Loucy (cell line): ENCODE measurements at regions not wholly inside any gene's neighbourhood (a gene's known extent, or its start where the extent isn't known, plus 50 kb on each side); places are given as distances from the start of the nearest gene placed in this dataset.

Experiments used
- H2AFZ ChIP-seq: fragments of 200-600 bp; sonication (generic); 2 replicates; pipeline ENCODE4 v1.6.0; 2016; ENCODE audit warnings: antibody characterized with exemption, mild to moderate bottlenecking, low read length, moderate library complexity
- H3F3A ChIP-seq: fragments of 200-600 bp; 2 replicates; pipeline ENCODE4 v1.6.0; 2016; ENCODE audit warnings: antibody characterized with exemption, low read depth, mild to moderate bottlenecking
- H3K27me3 ChIP-seq: fragments of 200-600 bp; sonication (generic); 2 replicates; pipeline ENCODE4 v1.6.1; 2014; ENCODE audit warnings: low read length, mild to moderate bottlenecking; ENCODE audit not compliant: insufficient read depth, poor library complexity, severe bottlenecking
- H3K36me3 ChIP-seq: fragments of 200-600 bp; sonication (generic); 2 replicates; pipeline ENCODE4 v1.6.1; 2016; ENCODE audit warnings: low read length; ENCODE audit not compliant: insufficient read depth
- H3K4me1 ChIP-seq: fragments of 200-600 bp; sonication (generic); 2 replicates; pipeline ENCODE4 v1.5.1; 2014; ENCODE audit warnings: low read length, mild to moderate bottlenecking; ENCODE audit not compliant: insufficient read depth, poor library complexity, severe bottlenecking
- H3K4me2 ChIP-seq: fragments of 200-600 bp; sonication (generic); 2 replicates; pipeline ENCODE4 v1.6.0; 2014; ENCODE audit warnings: antibody characterized with exemption, low read length, low read depth, mild to moderate bottlenecking; ENCODE audit not compliant: poor library complexity, severe bottlenecking
- H3K4me3 ChIP-seq: fragments of 200-600 bp; sonication (generic); 2 replicates; pipeline ENCODE4 v1.5.1; 2014; ENCODE audit warnings: low read length, mild to moderate bottlenecking, mixed read lengths; ENCODE audit not compliant: poor library complexity, severe bottlenecking
- H3K79me2 ChIP-seq: fragments of 200-600 bp; sonication (generic); 2 replicates; pipeline ENCODE4 v1.6.1; 2014; ENCODE audit warnings: low read length; ENCODE audit not compliant: insufficient read depth
- H3K9ac ChIP-seq: fragments of 200-600 bp; sonication (generic); 2 replicates; pipeline ENCODE4 v1.6.0; 2014; ENCODE audit warnings: mild to moderate bottlenecking, low read depth, low read length, moderate library complexity; ENCODE audit not compliant: poor library complexity, severe bottlenecking
- H3K9me2 ChIP-seq: fragments of 200-600 bp; sonication (generic); replicated peaks from 2 replicates; pipeline ENCODE4 v1.6.1; 2016; ENCODE audit warnings: low read depth, low read length, mixed read lengths
- H3K9me3 ChIP-seq: fragments of 200-600 bp; sonication (generic); 2 replicates; pipeline ENCODE4 v1.6.1; 2014; ENCODE audit warnings: mild to moderate bottlenecking, antibody characterized with exemption, low read length, low read depth; ENCODE audit not compliant: insufficient read depth
- H4K20me1 ChIP-seq: fragments of 200-600 bp; sonication (generic); 2 replicates; pipeline ENCODE4 v1.6.0; 2014; ENCODE audit warnings: antibody characterized with exemption, low read length, mild to moderate bottlenecking; ENCODE audit not compliant: insufficient read depth, poor library complexity, severe bottlenecking
- CTCF ChIP-seq: fragments of 200-600 bp; sonication (generic); conservative IDR thresholded peaks from 2 replicates; pipeline ENCODE4 v1.5.1; 2014; ENCODE audit warnings: mild to moderate bottlenecking, antibody characterized with exemption, low read length
- EZH2phosphoT487 ChIP-seq: fragments of 200-600 bp; IDR thresholded peaks from 2 replicates; pipeline ENCODE4 v1.6.1; 2018; ENCODE audit warnings: antibody characterized with exemption, mild to moderate bottlenecking, moderate library complexity, borderline replicate concordance

GRCh38 chr4:177673985-177674489 lies 231.8 kb upstream of the AGA start:
- no peaks in the 10 kb centered on the region for H3K9me3 ChIP-seq
- no peaks in the 10 kb centered on the region for H3K36me3 ChIP-seq
- TF ChIP-seq CTCF, result no peak
- no peak for TF ChIP-seq EZH2phosphoT487
- H3F3A ChIP-seq, result no peaks in the 10 kb centered on the region
- no peaks in the 10 kb centered on the region for H3K27me3 ChIP-seq
- H3K4me2 ChIP-seq, result no peak overlapping the region
- H3K9ac ChIP-seq, result no peak overlapping the region
- no peak overlapping the region for H2AFZ ChIP-seq
- H3K9me2 ChIP-seq, result no peaks in the 10 kb centered on the region
- H3K79me2 ChIP-seq, result no peaks in the 10 kb centered on the region
- H3K4me1 ChIP-seq, result no peaks in the 10 kb centered on the region
- H4K20me1 ChIP-seq, result no peaks in the 10 kb centered on the region
- no peak overlapping the region for H3K4me3 ChIP-seq

GRCh38 chr4:177680308-177680707 lies 238.1 kb upstream of the AGA start:
- H2AFZ ChIP-seq, result no peak overlapping the region
- no peaks in the 10 kb centered on the region for H3K79me2 ChIP-seq
- no peak for TF ChIP-seq EZH2phosphoT487
- TF ChIP-seq CTCF, result no peak
- no peak overlapping the region for H3K4me3 ChIP-seq
- no peaks in the 10 kb centered on the region for H4K20me1 ChIP-seq
- H3K4me1 ChIP-seq, result no peaks in the 10 kb centered on the region
- no peak overlapping the region for H3K9ac ChIP-seq
- no peak overlapping the region for H3K4me2 ChIP-seq
- no peaks in the 10 kb centered on the region for H3K9me3 ChIP-seq
- no peaks in the 10 kb centered on the region for H3K27me3 ChIP-seq
- H3K9me2 ChIP-seq, result no peaks in the 10 kb centered on the region
- no peaks in the 10 kb centered on the region for H3F3A ChIP-seq
- H3K36me3 ChIP-seq, result no peaks in the 10 kb centered on the region

GRCh38 chr4:177681902-177682301 lies 239.7 kb upstream of the AGA start:
- Histone ChIP-seq H2AFZ (no peak overlapping the region), H3K36me3 (no peaks in the 10 kb centered on the region), H3F3A (no peaks in the 10 kb centered on the region), H3K27me3 (no peaks in the 10 kb centered on the region), H3K4me2 (no peak overlapping the region), H3K79me2 (no peaks in the 10 kb centered on the region), H3K9me3 (no peaks in the 10 kb centered on the region), H3K4me1 (no peaks in the 10 kb centered on the region), H3K9me2 (no peaks in the 10 kb centered on the region), H3K9ac (no peak overlapping the region), H3K4me3 (no peak overlapping the region), H4K20me1 (no peaks in the 10 kb centered on the region)
- TF ChIP-seq CTCF (no peak), EZH2phosphoT487 (no peak)
